Lower lobe of right lung (tissue), 2 donors: ENCODE measurements at regions not wholly inside any gene's neighbourhood (a gene's known extent, or its start where the extent isn't known, plus 50 kb on each side); places are given as distances from the start of the nearest gene placed in this dataset.
A peak's percentile ranks its signal among the peaks of the same experiment; 100 is the strongest.

Experiments used
- ATAC-seq, 2 donors: fragments of 200-7000 bp; cut with Tn5 transposase; one replicate each; pipeline ENCODE4 v1.9.1; 2020 to 2022; ENCODE audit warnings: mild to moderate bottlenecking in 2 of 2, moderate library complexity in 2 of 2
- DNase-seq: peaks from one replicate; pipeline ENCODE4 v3.0.0-alpha.2; 2020
- H3K27ac ChIP-seq: fragments of 200-600 bp; one replicate; pipeline ENCODE4 v1.8.0; 2022
- H3K27me3 ChIP-seq: fragments of 200-600 bp; one replicate; pipeline ENCODE4 v1.8.0; 2022; ENCODE audit warnings: low read depth
- H3K36me3 ChIP-seq: fragments of 200-600 bp; one replicate; pipeline ENCODE4 v1.8.0; 2022; ENCODE audit warnings: mild to moderate bottlenecking
- H3K4me1 ChIP-seq: fragments of 200-600 bp; one replicate; pipeline ENCODE4 v1.8.0; 2022
- H3K4me3 ChIP-seq: fragments of 200-600 bp; one replicate; pipeline ENCODE4 v1.8.0; 2022; ENCODE audit warnings: mild to moderate bottlenecking
- H3K9me3 ChIP-seq: fragments of 200-600 bp; one replicate; pipeline ENCODE4 v1.8.0; 2022
- intact Hi-C: fragments of 100-400 bp; cut with DNase I; formaldehyde crosslinking; loops from one replicate; pipeline ENCODE4 v1.11.0; 2022
- TF ChIP-seq, protein P1 (sequence below): fragments of 200-600 bp; IDR thresholded peaks from one replicate; pipeline ENCODE4 v1.8.0; 2022; ENCODE audit warnings: antibody characterized with exemption, mild to moderate bottlenecking
- donor health status: DM: no; HTN: yes; CAD: no; lungs with severe emphysema.

DNA sequence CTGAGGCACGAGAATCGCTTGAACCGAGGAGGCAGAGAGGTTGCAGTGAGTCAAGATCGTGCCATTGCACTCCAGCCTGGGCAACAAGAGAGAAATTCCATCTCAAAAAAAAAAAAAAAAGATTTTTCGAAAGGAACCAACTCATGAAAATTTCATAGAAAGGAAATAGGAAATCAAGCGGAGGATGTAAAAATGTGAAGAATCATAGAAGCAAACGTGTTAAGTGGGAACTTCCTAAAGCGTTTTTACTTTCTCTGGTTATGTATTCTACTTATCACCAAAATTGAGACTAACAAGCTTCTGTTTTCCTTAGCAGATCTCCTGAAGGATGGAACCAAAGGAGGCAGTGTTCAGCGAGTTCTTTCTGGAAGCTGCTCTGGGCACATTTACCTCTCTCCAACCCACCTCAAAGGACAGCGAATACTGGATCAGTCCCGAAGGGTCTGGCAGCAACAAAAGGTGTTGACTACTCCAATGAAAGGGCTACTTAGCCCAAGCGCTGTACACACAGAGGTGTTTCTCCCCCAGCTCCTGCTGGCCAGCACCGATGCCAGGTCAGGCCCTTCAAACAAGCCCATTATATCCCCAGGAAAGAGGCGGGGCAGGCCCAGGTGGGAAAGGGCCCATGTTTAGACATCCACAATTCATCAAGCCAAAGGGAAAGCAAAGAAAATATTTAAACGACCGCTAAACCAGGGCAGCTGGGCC, 327.5 kb upstream of the JARID2 start:
- no peak for ATAC-seq
- H3K4me1 ChIP-seq: peaks cover 23% of the 10 kb centered on the region
- H3K27me3 ChIP-seq: no peaks in the 10 kb centered on the region
- intact Hi-C loops: no loop called here
- H3K4me3 ChIP-seq: no peak overlapping the region
- DNase-seq: no peak
- TF ChIP-seq, protein P1, sequence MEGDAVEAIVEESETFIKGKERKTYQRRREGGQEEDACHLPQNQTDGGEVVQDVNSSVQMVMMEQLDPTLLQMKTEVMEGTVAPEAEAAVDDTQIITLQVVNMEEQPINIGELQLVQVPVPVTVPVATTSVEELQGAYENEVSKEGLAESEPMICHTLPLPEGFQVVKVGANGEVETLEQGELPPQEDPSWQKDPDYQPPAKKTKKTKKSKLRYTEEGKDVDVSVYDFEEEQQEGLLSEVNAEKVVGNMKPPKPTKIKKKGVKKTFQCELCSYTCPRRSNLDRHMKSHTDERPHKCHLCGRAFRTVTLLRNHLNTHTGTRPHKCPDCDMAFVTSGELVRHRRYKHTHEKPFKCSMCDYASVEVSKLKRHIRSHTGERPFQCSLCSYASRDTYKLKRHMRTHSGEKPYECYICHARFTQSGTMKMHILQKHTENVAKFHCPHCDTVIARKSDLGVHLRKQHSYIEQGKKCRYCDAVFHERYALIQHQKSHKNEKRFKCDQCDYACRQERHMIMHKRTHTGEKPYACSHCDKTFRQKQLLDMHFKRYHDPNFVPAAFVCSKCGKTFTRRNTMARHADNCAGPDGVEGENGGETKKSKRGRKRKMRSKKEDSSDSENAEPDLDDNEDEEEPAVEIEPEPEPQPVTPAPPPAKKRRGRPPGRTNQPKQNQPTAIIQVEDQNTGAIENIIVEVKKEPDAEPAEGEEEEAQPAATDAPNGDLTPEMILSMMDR: no peak
- H3K9me3 ChIP-seq: no peaks in the 10 kb centered on the region
- H3K27ac ChIP-seq: no peak overlapping the region
- H3K36me3 ChIP-seq: no peaks in the 10 kb centered on the region

DNA sequence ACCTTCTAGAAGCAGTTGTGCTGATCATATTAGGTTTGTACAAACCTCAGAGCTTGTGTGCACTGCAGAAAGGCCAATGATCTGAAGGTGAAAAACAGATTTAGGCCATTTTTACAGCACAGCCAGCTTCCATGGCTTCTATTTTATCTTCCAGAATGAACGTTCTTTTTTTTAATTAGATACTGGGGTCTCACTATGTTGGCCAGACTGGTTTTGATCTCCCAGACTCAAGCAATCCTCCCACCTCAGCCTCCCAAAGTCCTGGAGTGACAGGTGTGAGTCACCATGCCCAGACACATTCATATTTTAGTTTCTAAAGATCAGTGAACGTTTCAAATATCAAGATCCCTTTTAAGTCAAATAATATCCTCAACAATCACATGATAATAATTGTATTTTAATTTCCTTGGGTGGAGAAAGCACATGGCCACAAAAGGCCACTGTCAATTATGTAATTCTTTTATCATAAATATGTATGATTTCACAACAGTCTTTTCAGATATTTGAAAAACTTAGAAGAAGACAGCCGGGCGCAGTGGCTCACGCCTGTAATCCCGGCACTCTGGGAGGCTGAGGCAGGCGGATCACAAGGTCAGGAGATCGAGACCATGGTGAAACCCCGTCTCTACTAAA, 326.7 kb upstream of the JARID2 start:
- TF ChIP-seq, protein P1: no peak
- Histone ChIP-seq H3K4me3 (no peak overlapping the region), H3K36me3 (no peaks in the 10 kb centered on the region), H3K4me1 (peaks cover 23% of the 10 kb centered on the region), H3K9me3 (no peaks in the 10 kb centered on the region), H3K27ac (no peak overlapping the region), H3K27me3 (no peaks in the 10 kb centered on the region)
- intact Hi-C loops: no loop called here
- ATAC-seq: no peak
- DNase-seq: no peak

DNA sequence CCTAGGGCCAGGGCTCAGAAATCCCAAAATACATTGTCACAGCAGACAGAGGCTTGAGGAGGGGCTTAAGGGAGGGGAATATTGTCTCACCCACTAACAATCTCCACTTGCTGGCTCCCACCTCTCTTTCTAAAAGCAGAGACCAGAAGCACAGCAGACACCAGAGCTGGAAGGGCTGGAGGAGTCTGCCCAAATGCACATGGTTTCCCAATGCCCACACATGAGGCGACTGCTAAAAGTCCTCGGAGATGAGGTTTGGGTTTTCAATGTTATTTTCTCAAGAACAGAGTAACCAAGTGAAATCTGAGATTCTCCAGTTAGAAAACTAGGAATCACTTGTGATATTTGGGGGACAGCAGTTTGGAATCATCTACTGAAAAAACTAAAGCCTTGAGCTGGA, 325.6 kb upstream of the JARID2 start:
- H3K4me3 ChIP-seq: no peak overlapping the region
- TF ChIP-seq, protein P1: no peak
- peaks cover 23% of the 10 kb centered on the region for H3K4me1 ChIP-seq
- no peak for ATAC-seq
- H3K27me3 ChIP-seq: no peaks in the 10 kb centered on the region
- H3K9me3 ChIP-seq: no peaks in the 10 kb centered on the region
- peak overlapping the region; percentile 80 for H3K27ac ChIP-seq
- DNase-seq: no peak
- intact Hi-C loops: no loop called here
- no peaks in the 10 kb centered on the region for H3K36me3 ChIP-seq

DNA sequence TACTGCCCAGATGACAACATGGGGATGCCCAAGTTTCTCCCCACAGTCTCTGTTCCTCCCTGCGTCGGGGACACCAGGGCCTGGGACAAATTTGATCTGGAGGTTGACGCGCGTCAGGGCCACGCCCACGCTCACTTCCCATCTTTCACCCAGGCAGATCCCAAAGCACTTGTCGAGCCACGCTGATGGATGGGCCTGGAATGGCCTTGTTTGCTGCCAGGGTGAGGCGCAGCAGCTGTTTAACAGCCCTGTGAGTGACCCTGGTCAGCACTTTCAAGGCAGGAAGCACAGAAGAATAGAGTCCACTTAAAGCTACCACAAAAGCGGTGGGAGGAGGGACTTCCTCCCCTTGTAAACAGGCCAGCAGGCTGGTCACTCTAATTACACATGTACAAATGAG, 324.7 kb upstream of the JARID2 start:
- TF ChIP-seq, protein P1: no peak
- peak overlapping the region; percentile 80 for H3K27ac ChIP-seq
- no peaks in the 10 kb centered on the region for H3K36me3 ChIP-seq
- H3K4me3 ChIP-seq: no peak overlapping the region
- H3K4me1 ChIP-seq: peaks cover 23% of the 10 kb centered on the region
- DNase-seq (peak; percentile 84), ATAC-seq (peak; percentile 74 to 83)
- no peaks in the 10 kb centered on the region for H3K9me3 ChIP-seq
- intact Hi-C loops: no loop called here
- no peaks in the 10 kb centered on the region for H3K27me3 ChIP-seq

DNA sequence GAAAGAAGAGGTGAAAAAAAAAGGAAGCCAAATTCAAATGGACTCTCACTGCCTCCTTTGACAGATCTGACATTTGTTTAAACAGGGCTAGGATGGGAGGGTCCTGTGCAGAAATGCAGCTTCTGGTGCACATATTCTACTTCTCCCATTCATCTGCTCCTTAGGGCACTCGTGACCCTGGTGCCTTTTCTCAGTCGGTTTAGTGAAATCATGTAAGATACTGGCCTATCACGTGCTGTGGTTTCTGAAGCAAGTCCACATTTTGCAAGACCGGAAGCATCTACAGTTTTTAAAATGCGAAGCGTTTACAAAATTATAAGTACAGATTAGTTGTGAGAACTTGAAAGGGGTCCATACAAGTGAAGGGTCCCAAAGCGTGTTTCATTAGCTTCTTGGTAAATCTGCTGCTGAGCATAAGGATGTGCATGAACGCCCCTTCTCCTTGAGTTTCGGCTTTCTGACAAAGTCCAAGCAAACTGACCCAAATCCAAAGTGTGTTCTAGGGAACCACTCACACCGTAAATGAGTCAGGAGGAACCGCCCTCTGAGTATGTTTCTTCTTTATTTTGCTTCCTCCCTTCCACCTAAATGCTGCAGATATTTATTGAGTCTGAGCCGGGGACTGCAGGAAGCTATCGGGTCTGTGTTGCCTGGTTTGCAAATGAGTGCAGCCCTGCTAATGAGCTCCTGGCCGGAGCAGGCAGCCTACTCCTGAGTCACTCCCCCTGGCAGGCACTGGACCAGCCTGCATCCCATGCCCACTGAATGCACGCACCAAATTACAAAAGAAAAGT, 323.8 kb upstream of the JARID2 start:
- intact Hi-C loops: no loop called here
- TF ChIP-seq, protein P1: no peak
- Histone ChIP-seq H3K36me3 (no peaks in the 10 kb centered on the region), H3K4me3 (no peak overlapping the region), H3K4me1 (peaks cover 23% of the 10 kb centered on the region), H3K27me3 (no peaks in the 10 kb centered on the region), H3K9me3 (no peaks in the 10 kb centered on the region), H3K27ac (peak overlapping the region; percentile 80)
- ATAC-seq (peak; percentile 56 to 77), DNase-seq (no peak)
